Tibial nerve (tissue), 4 donors: ENCODE measurements at regions not wholly inside any gene's neighbourhood (a gene's known extent, or its start where the extent isn't known, plus 50 kb on each side); places are given as distances from the start of the nearest gene placed in this dataset.
A peak's percentile ranks its signal among the peaks of the same experiment; 100 is the strongest.

Experiments
- DNase-seq, 2 donors: peaks; one replicate each; pipeline ENCODE4 v3.0.0-alpha.2; 2019; ENCODE audit warnings: low spot score in 2 of 2
- H3K27ac ChIP-seq, 4 donors: fragments of 200-600 bp; sonication (generic) in 3 of 4; one replicate each; pipeline ENCODE4 v1.5.1; 2017 to 2019; ENCODE audit warnings: mild to moderate bottlenecking in 1 of 4
- H3K27me3 ChIP-seq, 2 donors: fragments of 200-600 bp; sonication (generic) in 1 of 2; one replicate each; pipeline versions ENCODE4 v1.5.1 to v1.6.0; 2017 to 2019
- H3K36me3 ChIP-seq, 3 donors: fragments of 200-600 bp; sonication (generic); one replicate each; pipeline ENCODE4 v1.5.1; 2018 to 2019
- H3K4me1 ChIP-seq, 4 donors: fragments of 200-600 bp; sonication (generic) in 3 of 4; one replicate each; pipeline ENCODE4 v1.5.1; 2017 to 2019
- H3K4me3 ChIP-seq, 4 donors: fragments of 200-600 bp; sonication (generic) in 3 of 4; one replicate each; pipeline ENCODE4 v1.5.1; 2017 to 2019; ENCODE audit warnings: mild to moderate bottlenecking in 1 of 4, moderate library complexity in 1 of 4
- H3K9me3 ChIP-seq, 4 donors: fragments of 200-600 bp; sonication (generic) in 3 of 4; one replicate each; pipeline ENCODE4 v1.5.1; 2017 to 2019
- CTCF ChIP-seq, 5 experiments: fragments of 200-600 bp in 3 of 5; fragments of 450-650 bp in 2 of 5; sonication (generic) in 3 of 5; IDR thresholded peaks; one replicate each; pipeline ENCODE4 v1.5.1; 2016 to 2019; ENCODE audit warnings: antibody characterized with exemption in 5 of 5, mild to moderate bottlenecking in 3 of 5, moderate library complexity in 2 of 5
- EP300 ChIP-seq, 2 donors: sonication (generic); formaldehyde crosslinking; IDR thresholded peaks; one replicate each; pipeline ENCODE4 v1.6.1; 2017; ENCODE audit warnings: antibody characterized with exemption in 2 of 2, mild to moderate bottlenecking in 1 of 2
- POLR2A ChIP-seq, 2 donors: fragments of 450-650 bp; IDR thresholded peaks; one replicate each; pipeline ENCODE4 v1.6.1; 2017; ENCODE audit warnings: antibody characterized with exemption in 2 of 2, mild to moderate bottlenecking in 2 of 2, moderate library complexity in 2 of 2
- WGBS, 2 donors: methylation state at CpG; one replicate each; pipeline ENCODE4 v1.1.5; 2018; 5-methylcytosine and 5-hydroxymethylcytosine counted together

DNA sequence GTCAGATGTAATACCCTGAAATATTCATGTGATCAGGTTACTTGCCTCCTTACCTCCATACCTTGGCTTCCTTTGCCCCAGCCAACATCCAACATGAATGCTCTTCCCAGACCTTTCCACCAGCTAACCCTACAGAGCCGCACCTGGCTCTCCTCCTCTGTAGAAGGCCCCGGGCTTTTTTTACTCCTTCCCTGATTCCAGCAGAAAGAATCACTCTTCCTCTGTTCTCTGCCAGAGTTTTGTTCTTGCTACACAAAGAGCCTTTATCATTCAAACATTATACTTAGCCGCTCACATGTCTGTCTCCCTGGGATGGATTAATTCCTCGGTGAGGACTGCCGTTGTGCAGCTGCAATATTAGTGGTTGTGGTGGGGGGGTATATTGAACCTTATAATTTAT lies 116.8 kb upstream of the GRAMD1B start:
- H3K4me1 ChIP-seq, result no peaks in the 10 kb centered on the region
- no peaks in the 10 kb centered on the region for H3K27me3 ChIP-seq
- no peak overlapping the region for H3K27ac ChIP-seq
- 32% methylated on average over 5 of the region's 5 CpGs for WGBS, 2 donors
- H3K36me3 ChIP-seq, result no peaks in the 10 kb centered on the region
- no peaks in the 10 kb centered on the region for H3K9me3 ChIP-seq
- DNase-seq, result no peak
- H3K4me3 ChIP-seq, result no peak overlapping the region
- no peak for TF ChIP-seq CTCF (IDR thresholded peaks at IDR 0.05)

GRCh38 chr11:123308077-123308476 lies 113.0 kb upstream of the CLMP start:
- H3K27ac ChIP-seq, result peak overlapping the region in 1 of 4 donors; percentile 17
- WGBS, 2 donors, result 48% methylated on average over 7 of the region's 7 CpGs
- no peaks in the 10 kb centered on the region for H3K9me3 ChIP-seq
- no peaks in the 10 kb centered on the region for H3K4me1 ChIP-seq
- DNase-seq, result peak in 1 of 2 donors; percentile 8
- H3K4me3 ChIP-seq, result no peak overlapping the region
- peaks cover 0 to 7% of the 10 kb centered on the region in 2 donors for H3K27me3 ChIP-seq
- no peaks in the 10 kb centered on the region for H3K36me3 ChIP-seq
- TF ChIP-seq EP300 (IDR thresholded peaks at IDR 0.05), result peak in 1 of 2 donors; percentile 31
- TF ChIP-seq CTCF (IDR thresholded peaks at IDR 0.05), result no peak
- no peak for TF ChIP-seq POLR2A (IDR thresholded peaks at IDR 0.05)

GRCh38 chr11:123307276-123307675 lies 112.2 kb upstream of the CLMP start:
- TF ChIP-seq CTCF (IDR thresholded peaks at IDR 0.05), result no peak
- TF ChIP-seq POLR2A (IDR thresholded peaks at IDR 0.05), result no peak
- no peak for TF ChIP-seq EP300 (IDR thresholded peaks at IDR 0.05)
- H3K4me1 ChIP-seq, result peaks cover 0 to 5% (median 0%) of the 10 kb centered on the region in 4 donors
- no peak overlapping the region for H3K27ac ChIP-seq
- WGBS, 2 donors, result 91 to 96% methylated on average over 4 of the region's 4 CpGs
- H3K4me3 ChIP-seq, result no peak overlapping the region
- peaks cover 0 to 15% of the 10 kb centered on the region in 2 donors for H3K27me3 ChIP-seq
- no peaks in the 10 kb centered on the region for H3K36me3 ChIP-seq
- no peak for DNase-seq
- no peaks in the 10 kb centered on the region for H3K9me3 ChIP-seq

GRCh38 chr11:123306531-123306930 lies 111.5 kb upstream of the CLMP start:
- TF ChIP-seq CTCF (IDR thresholded peaks at IDR 0.05), result no peak
- TF ChIP-seq EP300 (IDR thresholded peaks at IDR 0.05), result no peak
- TF ChIP-seq POLR2A (IDR thresholded peaks at IDR 0.05), result no peak
- 92 to 96% methylated on average over 7 of the region's 7 CpGs for WGBS, 2 donors
- no peak overlapping the region for H3K4me3 ChIP-seq

GRCh38 chr11:123305601-123306375 lies 110.7 kb upstream of the CLMP start:
- H3K4me1 ChIP-seq, result peaks cover 0 to 18% (median 5%) of the 10 kb centered on the region in 4 donors
- WGBS, 2 donors, result 86 to 88% methylated on average over 10 of the region's 10 CpGs
- no peaks in the 10 kb centered on the region for H3K9me3 ChIP-seq
- peaks cover 0 to 19% of the 10 kb centered on the region in 2 donors for H3K27me3 ChIP-seq
- no peaks in the 10 kb centered on the region for H3K36me3 ChIP-seq
- no peak for TF ChIP-seq POLR2A (IDR thresholded peaks at IDR 0.05)
- H3K4me3 ChIP-seq, result no peak overlapping the region
- H3K27ac ChIP-seq, result no peak overlapping the region
- DNase-seq, result no peak

More at GRCh38 chr11:123306531-123306930, 111.5 kb upstream of the CLMP start:
- H3K9me3 ChIP-seq, result no peaks in the 10 kb centered on the region
- H3K4me1 ChIP-seq, result peaks cover 0 to 12% (median 3%) of the 10 kb centered on the region in 4 donors
- DNase-seq, result no peak
- H3K27ac ChIP-seq, result no peak overlapping the region
- H3K36me3 ChIP-seq, result no peaks in the 10 kb centered on the region
- peaks cover 0 to 17% of the 10 kb centered on the region in 2 donors for H3K27me3 ChIP-seq
